Smooth muscle cell (in vitro differentiated cells): ENCODE measurements at regions not wholly inside any gene's neighbourhood (a gene's known extent, or its start where the extent isn't known, plus 50 kb on each side); places are given as distances from the start of the nearest gene placed in this dataset.

Source experiments
- DNase-seq: peaks from one replicate; lab custom pipeline; 2025; ENCODE audit not compliant: unreplicated experiment; lab: John Stamatoyannopoulos, UW
- H2AFZ ChIP-seq: fragments of 200-600 bp; sonication (generic); 2 replicates; pipeline ENCODE4 v1.6.0; 2016; ENCODE audit warnings: antibody characterized with exemption, low read depth, mild to moderate bottlenecking
- H3F3A ChIP-seq: fragments of 200-600 bp; sonication (generic); 2 replicates; pipeline ENCODE4 v1.6.0; 2017; ENCODE audit warnings: antibody characterized with exemption, low read depth
- H3K27ac ChIP-seq: fragments of 200-600 bp; sonication (generic); 2 replicates; pipeline ENCODE4 v1.5.1; 2016; ENCODE audit warnings: low read depth, mild to moderate bottlenecking
- H3K27me3 ChIP-seq: fragments of 200-600 bp; sonication (generic); 2 replicates; pipeline ENCODE4 v1.6.1; 2016; ENCODE audit warnings: low read depth, mild to moderate bottlenecking
- H3K36me3 ChIP-seq: fragments of 200-600 bp; sonication (generic); 2 replicates; pipeline ENCODE4 v1.5.1; 2016; ENCODE audit warnings: low read depth
- H3K4me1 ChIP-seq: fragments of 200-600 bp; sonication (generic); 2 replicates; pipeline ENCODE4 v1.5.1; 2016; ENCODE audit warnings: low read depth
- H3K4me2 ChIP-seq: fragments of 200-600 bp; sonication (generic); 2 replicates; pipeline ENCODE4 v1.6.0; 2016; ENCODE audit warnings: mild to moderate bottlenecking
- H3K4me3 ChIP-seq: fragments of 200-600 bp; sonication (generic); 2 replicates; pipeline ENCODE4 v1.5.1; 2016; ENCODE audit warnings: mild to moderate bottlenecking
- H3K79me2 ChIP-seq: fragments of 200-600 bp; sonication (generic); 2 replicates; pipeline ENCODE4 v1.6.0; 2016; ENCODE audit warnings: low read depth, mild to moderate bottlenecking
- H3K9ac ChIP-seq: fragments of 200-600 bp; sonication (generic); 2 replicates; pipeline ENCODE4 v1.6.0; 2016; ENCODE audit warnings: low read depth
- H3K9me3 ChIP-seq: fragments of 200-600 bp; sonication (generic); replicated peaks from 2 replicates; pipeline ENCODE4 v1.5.1; 2016; ENCODE audit warnings: low read depth
- H4K20me1 ChIP-seq: fragments of 200-600 bp; sonication (generic); 2 replicates; pipeline ENCODE4 v1.6.0; 2016; ENCODE audit warnings: low read depth
- WGBS: methylation state at CpG from one replicate; pipeline ENCODE4 v1.1.7; 2016; ENCODE audit warnings: low lambda C conversion rate; 5-methylcytosine and 5-hydroxymethylcytosine counted together
- TF ChIP-seq, protein P1 (sequence below): fragments of 200-600 bp; sonication (generic); IDR thresholded peaks from 2 replicates; pipeline ENCODE4 v1.5.1; 2017; ENCODE audit warnings: borderline replicate concordance, mild to moderate bottlenecking, antibody characterized with exemption; ENCODE audit not compliant: insufficient read depth, poor library complexity, severe bottlenecking

DNA sequence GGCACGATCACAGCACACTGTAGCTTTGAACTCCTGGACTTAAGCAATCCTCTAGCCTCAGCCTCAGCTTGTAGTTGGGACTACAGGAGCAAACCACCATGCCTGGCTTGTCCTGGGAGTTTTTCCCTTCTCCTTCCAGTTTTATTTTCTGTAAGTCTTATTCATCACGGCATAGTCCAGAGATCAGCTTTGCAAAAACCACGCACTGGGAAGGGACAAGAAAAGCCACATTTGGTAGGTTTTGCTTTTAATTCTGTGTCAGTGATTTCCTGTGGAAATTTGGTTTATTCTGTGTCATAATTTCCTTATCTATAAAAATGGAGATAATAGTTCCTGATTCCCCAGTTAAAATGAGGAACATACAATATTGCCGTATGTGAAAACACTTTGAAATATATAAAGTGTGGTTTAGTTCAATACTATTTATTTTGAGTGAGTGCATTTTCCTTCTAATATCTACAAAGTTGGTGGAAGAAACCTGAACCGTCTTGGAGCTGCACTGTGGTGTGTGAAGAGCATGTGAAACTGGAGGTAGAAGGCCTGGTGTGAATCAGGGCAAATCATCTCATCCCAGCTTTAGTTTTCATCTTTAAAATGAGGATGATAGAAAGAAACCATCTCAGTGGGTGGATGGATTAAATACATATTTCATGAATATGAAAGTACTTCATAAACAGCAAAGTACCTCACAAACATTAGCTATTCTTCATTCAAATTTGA lies 92.8 kb upstream of the ELL2 start:
- no peaks in the 10 kb centered on the region for H3K79me2 ChIP-seq
- no peak overlapping the region for H3K4me2 ChIP-seq
- WGBS, result 86% methylated on average over 5 of the region's 5 CpGs
- no peak overlapping the region for H3K9ac ChIP-seq
- no peaks in the 10 kb centered on the region for H3K9me3 ChIP-seq
- H3K4me1 ChIP-seq, result peaks cover 4% of the 10 kb centered on the region
- H3K36me3 ChIP-seq, result no peaks in the 10 kb centered on the region
- H4K20me1 ChIP-seq, result no peaks in the 10 kb centered on the region
- no peak overlapping the region for H3K27ac ChIP-seq
- TF ChIP-seq, protein P1, sequence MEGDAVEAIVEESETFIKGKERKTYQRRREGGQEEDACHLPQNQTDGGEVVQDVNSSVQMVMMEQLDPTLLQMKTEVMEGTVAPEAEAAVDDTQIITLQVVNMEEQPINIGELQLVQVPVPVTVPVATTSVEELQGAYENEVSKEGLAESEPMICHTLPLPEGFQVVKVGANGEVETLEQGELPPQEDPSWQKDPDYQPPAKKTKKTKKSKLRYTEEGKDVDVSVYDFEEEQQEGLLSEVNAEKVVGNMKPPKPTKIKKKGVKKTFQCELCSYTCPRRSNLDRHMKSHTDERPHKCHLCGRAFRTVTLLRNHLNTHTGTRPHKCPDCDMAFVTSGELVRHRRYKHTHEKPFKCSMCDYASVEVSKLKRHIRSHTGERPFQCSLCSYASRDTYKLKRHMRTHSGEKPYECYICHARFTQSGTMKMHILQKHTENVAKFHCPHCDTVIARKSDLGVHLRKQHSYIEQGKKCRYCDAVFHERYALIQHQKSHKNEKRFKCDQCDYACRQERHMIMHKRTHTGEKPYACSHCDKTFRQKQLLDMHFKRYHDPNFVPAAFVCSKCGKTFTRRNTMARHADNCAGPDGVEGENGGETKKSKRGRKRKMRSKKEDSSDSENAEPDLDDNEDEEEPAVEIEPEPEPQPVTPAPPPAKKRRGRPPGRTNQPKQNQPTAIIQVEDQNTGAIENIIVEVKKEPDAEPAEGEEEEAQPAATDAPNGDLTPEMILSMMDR, result no peak
- DNase-seq, result no peak
- no peaks in the 10 kb centered on the region for H3K27me3 ChIP-seq
- no peaks in the 10 kb centered on the region for H3F3A ChIP-seq
- no peak overlapping the region for H3K4me3 ChIP-seq
- no peak overlapping the region for H2AFZ ChIP-seq

- DNase-seq, result no peak
Measured at GRCh38 chr5:96053063-96053735, 91.5 kb upstream of the ELL2 start.

DNA sequence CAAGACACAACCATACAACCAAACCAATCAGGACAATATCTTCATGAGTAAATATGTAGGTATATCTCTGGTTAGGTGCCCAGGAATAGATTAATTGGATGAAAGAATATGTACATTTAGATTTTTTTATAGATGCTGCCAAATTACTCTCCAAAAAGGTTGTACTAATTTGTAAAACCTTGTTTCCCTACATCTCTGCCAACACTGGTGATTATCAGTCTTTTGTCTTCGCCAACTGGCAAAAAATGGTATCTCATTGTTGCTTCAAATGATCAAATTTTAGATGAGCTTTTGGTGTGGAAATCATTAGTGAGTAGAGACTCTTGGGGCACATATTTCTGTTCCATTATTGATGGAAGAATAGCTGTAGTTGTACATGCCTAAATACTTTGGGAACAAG lies 90.7 kb upstream of the ELL2 start:
- WGBS, result 98% methylated on average over 1 of the region's 1 CpG
- TF ChIP-seq, protein P1, result no peak
- H3K27me3 ChIP-seq, result no peaks in the 10 kb centered on the region
- peaks cover 10% of the 10 kb centered on the region for H3K4me1 ChIP-seq
- H4K20me1 ChIP-seq, result no peaks in the 10 kb centered on the region
- no peak overlapping the region for H2AFZ ChIP-seq
- H3K79me2 ChIP-seq, result no peaks in the 10 kb centered on the region
- no peaks in the 10 kb centered on the region for H3K9me3 ChIP-seq
- no peak overlapping the region for H3K4me2 ChIP-seq
- H3K9ac ChIP-seq, result no peak overlapping the region
- H3K36me3 ChIP-seq, result no peaks in the 10 kb centered on the region
- H3F3A ChIP-seq, result no peaks in the 10 kb centered on the region
- DNase-seq, result no peak
- no peak overlapping the region for H3K4me3 ChIP-seq
- H3K27ac ChIP-seq, result no peak overlapping the region

More at GRCh38 chr5:96053063-96053735, 91.5 kb upstream of the ELL2 start:
- TF ChIP-seq, protein P1, result no peak
- H3F3A ChIP-seq, result no peaks in the 10 kb centered on the region
- H3K4me3 ChIP-seq, result no peak overlapping the region
- no peak overlapping the region for H3K9ac ChIP-seq
- H3K27me3 ChIP-seq, result no peaks in the 10 kb centered on the region
- no peaks in the 10 kb centered on the region for H3K9me3 ChIP-seq
- no peak overlapping the region for H3K27ac ChIP-seq
- H3K36me3 ChIP-seq, result no peaks in the 10 kb centered on the region
- H3K4me2 ChIP-seq, result no peak overlapping the region
- no peak overlapping the region for H2AFZ ChIP-seq
- H4K20me1 ChIP-seq, result no peaks in the 10 kb centered on the region
- no peaks in the 10 kb centered on the region for H3K79me2 ChIP-seq
- 98% methylated on average over 3 of the region's 3 CpGs for WGBS
- peaks cover 10% of the 10 kb centered on the region for H3K4me1 ChIP-seq
